ENCODE measurements at regions not wholly inside any gene's neighbourhood (a gene's known extent, or its start where the extent isn't known, plus 50 kb on each side); places are given as distances from the start of the nearest gene placed in this dataset.

GRCh38 chr13:108463340-108463739, 166.1 kb upstream of the MYO16 start:
- TF ChIP-seq CTCF (IDR thresholded peaks at IDR 0.05; ENCODE audit: low read length) = no peak
- no peak for TF ChIP-seq EZH2 (optimal IDR thresholded peaks at IDR 0.05; ENCODE audit: low read depth, low read length)

Measured in MM.1S (cell line).